ENCODE measurements at regions not wholly inside any gene's neighbourhood (a gene's known extent, or its start where the extent isn't known, plus 50 kb on each side); places are given as distances from the start of the nearest gene placed in this dataset.
A peak's percentile ranks its signal among the peaks of the same experiment; 100 is the strongest.

GRCh38 chr12:11568762-11569478 is 80.6 kb upstream of the ETV6 start:
- DNase-seq: no peak

- no peak for DNase-seq
Measured at GRCh38 chr12:11569716-11570115, 79.8 kb upstream of the ETV6 start.

DNA sequence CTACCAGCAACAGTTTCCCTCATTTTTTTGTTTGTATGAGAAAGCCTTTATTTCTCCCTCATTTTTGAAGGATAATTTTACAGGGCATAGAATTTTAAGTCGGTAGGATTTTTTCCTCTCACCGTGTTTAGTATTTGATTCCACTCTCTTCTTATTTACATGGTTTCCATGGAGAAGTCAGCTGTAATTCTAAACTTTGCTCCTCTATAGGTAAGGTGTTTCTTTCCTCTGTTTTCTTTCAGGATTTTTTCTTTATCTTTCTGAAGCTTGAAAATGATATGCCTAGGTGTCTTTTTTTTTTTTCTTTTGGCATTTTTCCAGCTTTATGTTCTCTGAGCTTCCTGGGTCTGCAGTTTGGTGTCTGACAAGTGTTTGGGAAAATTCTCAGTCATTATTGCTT is 75.6 kb upstream of the ETV6 start:
- no peak for DNase-seq

GRCh38 chr12:11576104-11576503 is 73.4 kb upstream of the ETV6 start:
- DNase-seq: no peak

- DNase-seq: no peak
Measured at GRCh38 chr12:11577658-11578260, 71.7 kb upstream of the ETV6 start.

- DNase-seq: no peak
Measured at GRCh38 chr12:11578461-11578993, 70.9 kb upstream of the ETV6 start.

- no peak for DNase-seq
Measured at GRCh38 chr12:11580125-11580751, 69.2 kb upstream of the ETV6 start.

- DNase-seq: peak; percentile 44
Measured at GRCh38 chr12:11581179-11581755, 68.2 kb upstream of the ETV6 start.

- no peak for DNase-seq
Measured at GRCh38 chr12:11584221-11584855, 65.1 kb upstream of the ETV6 start.

DNA sequence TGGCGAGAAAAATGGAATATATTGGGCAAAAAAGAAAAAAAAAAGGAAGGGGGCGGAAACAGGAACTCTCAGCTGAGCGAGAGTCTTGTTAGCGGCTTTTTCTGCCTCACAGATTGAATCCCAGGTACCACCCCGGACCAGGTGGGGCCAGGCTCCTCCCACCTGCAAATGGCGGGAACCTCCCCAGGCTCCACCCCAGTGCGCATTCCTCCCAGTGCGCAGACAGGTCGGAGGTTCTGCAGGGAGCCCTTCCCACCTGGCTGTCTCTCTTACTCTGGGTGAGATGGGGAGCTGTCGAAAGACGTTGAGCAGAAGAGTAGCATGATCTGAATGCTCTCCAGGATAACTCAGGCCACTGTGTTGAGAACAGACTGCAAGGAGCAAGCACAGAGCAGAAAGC is 57.0 kb upstream of the ETV6 start:
- DNase-seq: no peak

GRCh38 chr12:11593013-11593412 is 56.5 kb upstream of the ETV6 start:
- DNase-seq: no peak

- DNase-seq: no peak
Measured at GRCh38 chr12:11595080-11595479, 54.4 kb upstream of the ETV6 start.

DNA sequence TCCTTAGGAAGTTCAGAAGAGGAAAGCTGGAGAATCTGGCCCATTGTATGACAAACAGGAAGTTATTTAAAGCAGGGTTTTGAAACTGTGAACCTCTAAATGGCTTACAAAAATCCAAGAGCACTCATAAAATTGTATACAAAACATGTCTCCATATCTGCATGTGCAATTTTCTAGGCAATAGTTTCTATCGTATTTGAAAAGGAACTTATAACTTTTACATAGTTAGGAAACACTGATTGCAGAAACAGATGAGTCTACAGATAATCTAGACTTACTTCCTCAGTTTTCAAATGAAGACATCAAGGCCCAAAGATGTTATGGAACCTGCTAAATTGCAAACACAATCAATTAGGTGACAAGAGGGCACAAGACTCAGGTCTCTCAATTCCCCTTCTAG is 53.3 kb upstream of the ETV6 start:
- no peak for DNase-seq

DNA sequence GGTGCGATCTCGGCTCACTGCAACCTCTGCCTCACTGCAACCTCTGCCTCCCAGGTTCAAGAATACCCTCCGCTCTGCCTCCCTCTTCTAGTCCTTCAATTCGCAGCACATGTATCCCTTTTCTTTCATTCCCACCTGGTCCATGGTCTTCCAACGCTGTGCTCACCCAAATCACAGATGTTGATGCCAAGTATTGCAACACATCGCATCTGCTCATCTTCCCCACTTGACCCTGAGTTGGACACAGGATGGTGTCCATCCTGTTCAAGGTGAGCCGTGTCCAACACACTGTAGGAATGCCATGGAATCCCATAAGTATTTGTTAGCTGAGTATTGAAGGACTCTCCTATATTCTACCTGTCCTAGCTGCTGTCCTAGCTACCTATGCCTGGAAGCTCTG is 50.6 kb upstream of the ETV6 start:
- no peak for DNase-seq
